GM23248 (cell line): ENCODE measurements at regions not wholly inside any gene's neighbourhood (a gene's known extent, or its start where the extent isn't known, plus 50 kb on each side); places are given as distances from the start of the nearest gene placed in this dataset.

Source experiments
- EZH2 ChIP-seq: fragments of 200-600 bp; sonication (generic); IDR thresholded peaks from 2 replicates; pipeline ENCODE4 v1.6.1; 2018; ENCODE audit warnings: antibody characterized with exemption, mild to moderate bottlenecking; ENCODE audit not compliant: insufficient read depth, poor library complexity, severe bottlenecking
- EZH2phosphoT487 ChIP-seq: fragments of 200-600 bp; sonication (generic); IDR thresholded peaks from 2 replicates; pipeline ENCODE4 v1.6.1; 2018; ENCODE audit warnings: antibody characterized with exemption, moderate library complexity, mild to moderate bottlenecking, low read depth; ENCODE audit not compliant: insufficient read depth

- TF ChIP-seq EZH2phosphoT487 = no peak
- TF ChIP-seq EZH2 = no peak
Measured at GRCh38 chr14:34043627-34044372, 92.9 kb upstream of the EGLN3 start.
